Lung (tissue), 11 donors: ENCODE measurements at regions not wholly inside any gene's neighbourhood (a gene's known extent, or its start where the extent isn't known, plus 50 kb on each side); places are given as distances from the start of the nearest gene placed in this dataset.
A peak's percentile ranks its signal among the peaks of the same experiment; 100 is the strongest.

Source experiments
- ATAC-seq: fragments of 200-7000 bp; cut with Tn5 transposase; one replicate; pipeline ENCODE4 v1.9.1; 2020; ENCODE audit warnings: moderate number of reproducible peaks; ENCODE audit not compliant: insufficient read depth, low FRiP score
- DNase-seq, 3 donors: peaks; one replicate each; pipeline ENCODE4 v3.0.0-alpha.2; 2013 to 2017
- H3K27ac ChIP-seq, 2 donors: one replicate each; pipeline ENCODE4 v1.5.1; 2013; ENCODE audit warnings: mild to moderate bottlenecking in 2 of 2, moderate library complexity in 2 of 2, control low read depth in 1 of 2, inconsistent platforms in 1 of 2, low read depth in 1 of 2, low read length in 1 of 2
- H3K27me3 ChIP-seq, 3 donors: one replicate each; pipeline ENCODE4 v1.5.1; 2013; ENCODE audit warnings: low read length in 2 of 3; ENCODE audit not compliant: control insufficient read depth in 3 of 3, insufficient read depth in 3 of 3
- H3K36me3 ChIP-seq, 4 donors: one replicate each; pipeline ENCODE4 v1.5.1; 2013; ENCODE audit warnings: low read length in 4 of 4, mild to moderate bottlenecking in 1 of 4, moderate library complexity in 1 of 4; ENCODE audit not compliant: control insufficient read depth in 4 of 4, insufficient read depth in 4 of 4
- H3K4me1 ChIP-seq, 5 donors: one replicate each; pipeline ENCODE4 v1.5.1; 2013; ENCODE audit warnings: low read length in 5 of 5, mild to moderate bottlenecking in 2 of 5, moderate library complexity in 1 of 5; ENCODE audit not compliant: control insufficient read depth in 5 of 5, insufficient read depth in 5 of 5
- H3K4me3 ChIP-seq: one replicate; pipeline ENCODE4 v1.5.1; 2013; ENCODE audit warnings: mild to moderate bottlenecking, control low read depth, moderate library complexity
- H3K9ac ChIP-seq, 2 donors: one replicate each; pipeline ENCODE4 v1.5.1; 2013; ENCODE audit warnings: low read length in 2 of 2, control low read depth in 1 of 2; ENCODE audit not compliant: insufficient read depth in 1 of 2
- H3K9me3 ChIP-seq, 4 donors: one replicate each; pipeline ENCODE4 v1.5.1; 2013; ENCODE audit warnings: low read length in 3 of 4, mild to moderate bottlenecking in 1 of 4, moderate library complexity in 1 of 4; ENCODE audit not compliant: control insufficient read depth in 4 of 4, insufficient read depth in 3 of 4
- WGBS, 2 donors: extraction: QIAGEN DNeasy Blood & Tissue Kit; methylation state at CpG; one replicate each; pipeline ENCODE4 v1.1.7; 2013; 5-methylcytosine and 5-hydroxymethylcytosine counted together
- TF ChIP-seq, protein P1 (sequence below): IDR thresholded peaks from 2 replicates; pipeline ENCODE4 v1.5.1; 2012; ENCODE audit warnings: mild to moderate bottlenecking; ENCODE audit errors: control extremely low read depth, extremely low read depth
- donor health status: control.
- donor health status: control.
- donor health status: Bipolar disorder and iron deficiency.
- donor health status: healthy.
- donor health status: DM: yes; HTN: yes; CAD: no.

DNA sequence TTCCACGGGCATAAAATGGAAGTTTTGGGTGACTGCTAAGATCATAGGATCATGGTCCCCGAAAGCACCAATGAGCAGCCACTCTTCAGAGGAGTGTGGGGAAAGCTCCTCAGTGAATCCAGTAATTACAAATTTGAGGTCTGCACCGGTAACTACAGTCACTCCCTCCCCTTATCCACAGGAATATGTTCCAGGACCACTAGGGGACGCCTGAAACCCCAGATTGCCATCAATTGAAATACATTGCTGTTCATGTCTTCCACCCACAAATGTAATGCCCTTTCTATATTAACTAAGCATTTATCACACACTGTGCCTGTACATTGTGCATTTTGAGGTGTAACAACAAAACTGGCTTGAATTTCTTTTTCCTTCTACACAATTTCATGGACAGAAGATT is 447.9 kb upstream of the PFKP start:
- Histone ChIP-seq H3K36me3 (no peaks in the 10 kb centered on the region), H3K27ac (no peak overlapping the region), H3K4me3 (no peak overlapping the region), H3K9me3 (no peaks in the 10 kb centered on the region), H3K9ac (no peak overlapping the region), H3K4me1 (no peaks in the 10 kb centered on the region), H3K27me3 (peaks cover 0 to 4% (median 0%) of the 10 kb centered on the region in 3 donors)
- TF ChIP-seq, protein P1, sequence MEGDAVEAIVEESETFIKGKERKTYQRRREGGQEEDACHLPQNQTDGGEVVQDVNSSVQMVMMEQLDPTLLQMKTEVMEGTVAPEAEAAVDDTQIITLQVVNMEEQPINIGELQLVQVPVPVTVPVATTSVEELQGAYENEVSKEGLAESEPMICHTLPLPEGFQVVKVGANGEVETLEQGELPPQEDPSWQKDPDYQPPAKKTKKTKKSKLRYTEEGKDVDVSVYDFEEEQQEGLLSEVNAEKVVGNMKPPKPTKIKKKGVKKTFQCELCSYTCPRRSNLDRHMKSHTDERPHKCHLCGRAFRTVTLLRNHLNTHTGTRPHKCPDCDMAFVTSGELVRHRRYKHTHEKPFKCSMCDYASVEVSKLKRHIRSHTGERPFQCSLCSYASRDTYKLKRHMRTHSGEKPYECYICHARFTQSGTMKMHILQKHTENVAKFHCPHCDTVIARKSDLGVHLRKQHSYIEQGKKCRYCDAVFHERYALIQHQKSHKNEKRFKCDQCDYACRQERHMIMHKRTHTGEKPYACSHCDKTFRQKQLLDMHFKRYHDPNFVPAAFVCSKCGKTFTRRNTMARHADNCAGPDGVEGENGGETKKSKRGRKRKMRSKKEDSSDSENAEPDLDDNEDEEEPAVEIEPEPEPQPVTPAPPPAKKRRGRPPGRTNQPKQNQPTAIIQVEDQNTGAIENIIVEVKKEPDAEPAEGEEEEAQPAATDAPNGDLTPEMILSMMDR, result no peak
- DNase-seq (peak; percentile 21 to 49 (median 26)), ATAC-seq (no peak)
- WGBS, 2 donors, result 42 to 44% methylated on average over 4 of the region's 4 CpGs

DNA sequence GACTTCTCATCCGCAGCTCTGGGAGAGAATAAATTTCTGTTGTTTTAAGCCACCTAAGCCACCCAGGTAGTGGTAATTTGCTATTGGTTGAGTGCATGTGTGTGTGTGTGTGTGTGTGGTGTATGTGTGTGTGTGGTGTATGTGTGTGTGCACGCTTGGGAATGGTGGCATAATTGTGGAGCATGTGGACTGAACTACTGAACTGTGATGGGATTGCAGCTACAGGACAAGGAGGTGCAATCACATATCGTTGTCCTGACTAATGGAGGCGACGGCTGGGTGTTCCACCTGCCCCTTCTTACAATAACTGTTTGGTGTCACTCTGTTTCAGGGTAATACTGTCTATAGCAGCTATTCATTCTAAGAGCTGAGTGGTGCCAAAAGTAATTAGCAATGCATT is 448.7 kb upstream of the PFKP start:
- ATAC-seq (no peak), DNase-seq (no peak)
- no peaks in the 10 kb centered on the region for H3K36me3 ChIP-seq
- no peaks in the 10 kb centered on the region for H3K4me1 ChIP-seq
- peaks cover 0 to 4% (median 0%) of the 10 kb centered on the region in 3 donors for H3K27me3 ChIP-seq
- H3K9me3 ChIP-seq, result no peaks in the 10 kb centered on the region
- H3K9ac ChIP-seq, result no peak overlapping the region
- WGBS, 2 donors, result 73 to 80% methylated on average over 5 of the region's 5 CpGs
- TF ChIP-seq, protein P1, result no peak
- no peak overlapping the region for H3K4me3 ChIP-seq
- no peak overlapping the region for H3K27ac ChIP-seq

DNA sequence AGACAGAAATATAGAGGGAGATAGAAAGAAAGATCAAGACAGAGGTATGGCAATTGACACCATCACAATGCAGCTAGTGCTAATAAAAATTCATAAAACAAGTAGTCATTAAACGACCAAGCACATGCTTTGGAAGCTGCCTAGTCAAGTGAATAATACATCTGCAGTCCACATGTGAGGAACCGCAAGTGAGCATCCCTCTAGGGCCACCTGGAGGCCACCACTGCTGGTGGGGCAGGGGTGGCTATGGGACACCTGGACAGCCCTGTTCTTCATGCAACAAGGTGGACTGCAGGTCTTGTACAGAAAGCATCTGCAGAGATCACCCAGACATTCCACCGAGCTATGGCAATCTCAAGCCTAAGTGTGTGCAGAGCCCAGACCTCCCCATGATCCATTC is 451.1 kb upstream of the PFKP start:
- Histone ChIP-seq H3K9me3 (peaks cover 0 to 5% (median 0%) of the 10 kb centered on the region in 4 donors), H3K36me3 (no peaks in the 10 kb centered on the region), H3K4me1 (no peaks in the 10 kb centered on the region), H3K27ac (no peak overlapping the region), H3K27me3 (peaks cover 0 to 4% (median 0%) of the 10 kb centered on the region in 3 donors), H3K9ac (no peak overlapping the region), H3K4me3 (no peak overlapping the region)
- TF ChIP-seq, protein P1, result no peak
- no peak for ATAC-seq
- 79 to 84% methylated on average over 3 of the region's 3 CpGs for WGBS, 2 donors
- no peak for DNase-seq

DNA sequence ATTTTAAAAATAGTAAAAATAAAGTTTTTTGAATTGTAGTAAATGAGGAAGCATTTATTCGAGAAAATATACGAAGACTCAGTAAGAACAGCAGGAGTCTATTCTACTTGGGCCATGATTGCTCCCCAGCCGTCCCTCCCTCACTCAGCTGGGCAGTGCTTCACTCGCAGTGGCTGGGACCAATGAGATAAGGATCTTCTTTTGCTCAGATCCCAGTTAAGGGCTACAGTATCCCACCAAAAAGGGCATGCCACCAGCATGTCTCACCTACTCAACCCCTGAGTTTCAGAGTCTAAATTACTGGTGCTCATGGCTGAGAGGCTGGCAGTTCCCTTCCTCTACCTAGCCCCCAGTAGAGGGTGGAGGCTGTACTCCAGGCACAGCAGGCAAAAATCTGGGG is 455.7 kb upstream of the PFKP start:
- TF ChIP-seq, protein P1, result no peak
- Histone ChIP-seq H3K36me3 (no peaks in the 10 kb centered on the region), H3K27ac (no peak overlapping the region), H3K27me3 (no peaks in the 10 kb centered on the region), H3K9ac (no peak overlapping the region), H3K4me3 (no peak overlapping the region), H3K9me3 (peaks cover 0 to 5% (median 0%) of the 10 kb centered on the region in 4 donors), H3K4me1 (no peaks in the 10 kb centered on the region)
- DNase-seq (no peak), ATAC-seq (no peak)
- WGBS, 2 donors, result 67 to 73% methylated on average over 4 of the region's 4 CpGs
